Keratinocyte (primary cell): ENCODE measurements at regions not wholly inside any gene's neighbourhood (a gene's known extent, or its start where the extent isn't known, plus 50 kb on each side); places are given as distances from the start of the nearest gene placed in this dataset.

Experiments used
- EZH2 ChIP-seq: IDR thresholded peaks from one replicate; pipeline ENCODE4 v1.6.1; 2012; ENCODE audit warnings: inconsistent platforms, mild to moderate bottlenecking, low read length, moderate library complexity
- TF ChIP-seq, protein P1 (sequence below), 3 experiments: IDR thresholded peaks in 1 of 3; conservative IDR thresholded peaks in 1 of 3; optimal IDR thresholded peaks in 1 of 3; 2 replicates in 2 of 3; 3 replicates in 1 of 3; pipeline versions ENCODE3 to v1.5.1; 2011; ENCODE audit warnings: low read length in 3 of 3, mild to moderate bottlenecking in 3 of 3, moderate library complexity in 2 of 3, control low read depth in 1 of 3, inconsistent platforms in 1 of 3; ENCODE audit not compliant: insufficient read depth in 2 of 3; ENCODE audit errors: extremely low read depth in 1 of 3

DNA sequence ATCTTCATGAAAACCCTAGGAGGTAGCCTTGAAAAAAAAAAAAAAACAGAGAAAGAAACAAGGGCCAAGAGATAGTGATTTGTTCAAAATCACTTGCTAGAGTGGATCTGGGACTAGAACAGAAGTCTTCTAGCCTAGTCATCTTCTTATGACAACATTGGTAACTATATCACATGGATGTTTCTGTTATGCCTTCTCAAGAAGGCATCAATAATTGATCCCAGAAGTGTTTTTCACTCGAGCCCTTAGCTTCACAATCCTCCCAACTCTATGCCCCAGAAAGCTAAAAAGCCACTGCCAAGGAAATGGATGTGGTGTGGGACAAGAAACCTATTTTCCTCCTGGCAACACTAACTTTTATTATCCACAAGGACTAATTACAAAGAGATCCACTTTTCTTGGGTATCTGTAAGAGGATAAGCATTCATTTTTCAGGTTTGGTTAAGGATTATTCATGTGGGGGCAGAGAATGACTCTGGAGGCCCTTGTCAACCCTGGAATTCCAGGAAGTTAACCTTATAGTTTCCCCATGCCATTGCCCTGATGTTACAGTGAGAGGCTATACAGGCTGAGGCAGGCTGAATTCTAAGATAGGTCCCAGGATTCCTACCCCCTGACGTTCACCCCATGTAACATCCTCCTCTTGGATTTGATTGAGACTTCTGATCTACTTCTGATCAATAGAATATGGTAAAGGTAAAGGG, 67.7 kb upstream of the CPM start:
- TF ChIP-seq, protein P1, sequence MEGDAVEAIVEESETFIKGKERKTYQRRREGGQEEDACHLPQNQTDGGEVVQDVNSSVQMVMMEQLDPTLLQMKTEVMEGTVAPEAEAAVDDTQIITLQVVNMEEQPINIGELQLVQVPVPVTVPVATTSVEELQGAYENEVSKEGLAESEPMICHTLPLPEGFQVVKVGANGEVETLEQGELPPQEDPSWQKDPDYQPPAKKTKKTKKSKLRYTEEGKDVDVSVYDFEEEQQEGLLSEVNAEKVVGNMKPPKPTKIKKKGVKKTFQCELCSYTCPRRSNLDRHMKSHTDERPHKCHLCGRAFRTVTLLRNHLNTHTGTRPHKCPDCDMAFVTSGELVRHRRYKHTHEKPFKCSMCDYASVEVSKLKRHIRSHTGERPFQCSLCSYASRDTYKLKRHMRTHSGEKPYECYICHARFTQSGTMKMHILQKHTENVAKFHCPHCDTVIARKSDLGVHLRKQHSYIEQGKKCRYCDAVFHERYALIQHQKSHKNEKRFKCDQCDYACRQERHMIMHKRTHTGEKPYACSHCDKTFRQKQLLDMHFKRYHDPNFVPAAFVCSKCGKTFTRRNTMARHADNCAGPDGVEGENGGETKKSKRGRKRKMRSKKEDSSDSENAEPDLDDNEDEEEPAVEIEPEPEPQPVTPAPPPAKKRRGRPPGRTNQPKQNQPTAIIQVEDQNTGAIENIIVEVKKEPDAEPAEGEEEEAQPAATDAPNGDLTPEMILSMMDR (optimal IDR thresholded peaks at IDR 0.05 in 1 of 3, IDR thresholded peaks at IDR 0.05 in 1 of 3, conservative IDR thresholded peaks at IDR 0.05 in 1 of 3; ENCODE audit: extremely low read depth in 1 of 3, insufficient read depth in 2 of 3, low read length in 3 of 3), result no peak
- TF ChIP-seq EZH2, result no peak
